Suprapubic skin (tissue), 4 donors: ENCODE measurements at regions not wholly inside any gene's neighbourhood (a gene's known extent, or its start where the extent isn't known, plus 50 kb on each side); places are given as distances from the start of the nearest gene placed in this dataset.

Experiments
- DNase-seq, 2 donors: peaks; one replicate each; pipeline ENCODE4 v3.0.0-alpha.2; 2019; ENCODE audit warnings: low spot score in 2 of 2
- H3K27ac ChIP-seq: fragments of 200-600 bp; sonication (generic); one replicate; pipeline ENCODE4 v1.5.1; 2019
- H3K27me3 ChIP-seq: fragments of 200-600 bp; sonication (generic); one replicate; pipeline ENCODE4 v1.5.1; 2019
- H3K36me3 ChIP-seq: fragments of 200-600 bp; sonication (generic); one replicate; pipeline ENCODE4 v1.5.1; 2019
- H3K4me1 ChIP-seq: fragments of 200-600 bp; sonication (generic); one replicate; pipeline ENCODE4 v1.5.1; 2019
- H3K4me3 ChIP-seq: fragments of 200-600 bp; sonication (generic); one replicate; pipeline ENCODE4 v1.5.1; 2019; ENCODE audit warnings: mild to moderate bottlenecking
- H3K9me3 ChIP-seq: fragments of 200-600 bp; sonication (generic); one replicate; pipeline ENCODE4 v1.5.1; 2019
- EP300 ChIP-seq: sonication (generic); formaldehyde crosslinking; IDR thresholded peaks from one replicate; pipeline ENCODE4 v1.6.1; 2017; ENCODE audit warnings: antibody characterized with exemption
- POLR2A ChIP-seq, 2 donors: fragments of 450-650 bp; IDR thresholded peaks; one replicate each; pipeline ENCODE4 v1.6.1; 2017; ENCODE audit warnings: antibody characterized with exemption in 2 of 2, mild to moderate bottlenecking in 2 of 2, moderate library complexity in 2 of 2
- POLR2AphosphoS5 ChIP-seq, 3 donors: sonication (generic); formaldehyde crosslinking; IDR thresholded peaks; one replicate each; pipeline ENCODE4 v1.6.1; 2017; ENCODE audit warnings: antibody characterized with exemption in 3 of 3
- WGBS: methylation state at CpG from one replicate; pipeline ENCODE4 v1.1.5; 2018; 5-methylcytosine and 5-hydroxymethylcytosine counted together
- TF ChIP-seq, protein P1 (sequence below), 2 donors: fragments of 200-600 bp in 1 of 2; fragments of 450-650 bp in 1 of 2; sonication (generic) in 1 of 2; IDR thresholded peaks; one replicate each; pipeline ENCODE4 v1.5.1; 2016 to 2019; ENCODE audit warnings: antibody characterized with exemption in 2 of 2, mild to moderate bottlenecking in 1 of 2, moderate library complexity in 1 of 2

DNA sequence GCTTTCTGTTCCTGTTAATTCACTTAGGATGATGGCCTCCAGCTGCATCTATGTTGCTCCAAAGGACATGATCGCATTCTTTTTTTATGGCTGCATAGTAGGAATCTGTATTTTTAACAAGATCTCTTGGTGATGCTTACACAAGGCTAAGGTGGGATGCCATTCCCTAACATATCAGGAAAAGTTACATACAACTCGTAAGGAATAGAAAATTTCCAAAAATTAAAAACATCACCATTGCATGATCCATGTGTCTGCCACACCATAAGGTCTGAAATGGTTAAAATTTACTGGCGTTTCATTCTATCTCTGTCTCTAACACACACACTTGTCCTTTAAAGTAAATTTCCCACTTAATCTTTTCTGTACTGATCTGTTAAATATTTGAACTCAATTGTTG, 608.4 kb downstream of the PRELID2 start:
- Histone ChIP-seq H3K4me1 (no peaks in the 10 kb centered on the region), H3K4me3 (no peak overlapping the region), H3K27ac (no peak overlapping the region), H3K9me3 (no peaks in the 10 kb centered on the region), H3K27me3 (no peaks in the 10 kb centered on the region), H3K36me3 (no peaks in the 10 kb centered on the region)
- WGBS: 81% methylated on average over 3 of the region's 3 CpGs
- DNase-seq: no peak
- TF ChIP-seq POLR2A (IDR thresholded peaks at IDR 0.05): no peak
- TF ChIP-seq EP300: no peak
- TF ChIP-seq POLR2AphosphoS5 (IDR thresholded peaks at IDR 0.05): no peak
- TF ChIP-seq, protein P1, sequence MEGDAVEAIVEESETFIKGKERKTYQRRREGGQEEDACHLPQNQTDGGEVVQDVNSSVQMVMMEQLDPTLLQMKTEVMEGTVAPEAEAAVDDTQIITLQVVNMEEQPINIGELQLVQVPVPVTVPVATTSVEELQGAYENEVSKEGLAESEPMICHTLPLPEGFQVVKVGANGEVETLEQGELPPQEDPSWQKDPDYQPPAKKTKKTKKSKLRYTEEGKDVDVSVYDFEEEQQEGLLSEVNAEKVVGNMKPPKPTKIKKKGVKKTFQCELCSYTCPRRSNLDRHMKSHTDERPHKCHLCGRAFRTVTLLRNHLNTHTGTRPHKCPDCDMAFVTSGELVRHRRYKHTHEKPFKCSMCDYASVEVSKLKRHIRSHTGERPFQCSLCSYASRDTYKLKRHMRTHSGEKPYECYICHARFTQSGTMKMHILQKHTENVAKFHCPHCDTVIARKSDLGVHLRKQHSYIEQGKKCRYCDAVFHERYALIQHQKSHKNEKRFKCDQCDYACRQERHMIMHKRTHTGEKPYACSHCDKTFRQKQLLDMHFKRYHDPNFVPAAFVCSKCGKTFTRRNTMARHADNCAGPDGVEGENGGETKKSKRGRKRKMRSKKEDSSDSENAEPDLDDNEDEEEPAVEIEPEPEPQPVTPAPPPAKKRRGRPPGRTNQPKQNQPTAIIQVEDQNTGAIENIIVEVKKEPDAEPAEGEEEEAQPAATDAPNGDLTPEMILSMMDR (IDR thresholded peaks at IDR 0.05): no peak

DNA sequence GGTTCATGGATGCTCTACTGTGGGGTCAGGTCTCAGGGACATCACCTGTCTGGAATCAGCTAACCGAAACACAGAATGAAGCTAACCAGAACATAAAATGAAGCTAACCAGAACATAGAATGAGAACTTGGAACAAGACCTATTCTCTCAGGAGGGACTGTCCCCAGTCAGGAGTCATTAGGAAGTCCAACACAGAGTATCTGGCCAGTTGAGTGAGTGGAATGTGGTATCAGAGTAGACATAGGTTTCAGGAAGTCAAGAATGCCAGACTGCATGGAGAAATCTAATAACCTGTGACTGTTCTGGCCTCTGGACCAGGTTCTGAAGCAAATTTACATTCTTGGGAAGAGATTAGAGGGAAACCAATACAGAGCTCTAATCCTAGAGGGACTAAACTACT, 609.6 kb downstream of the PRELID2 start:
- no peaks in the 10 kb centered on the region for H3K36me3 ChIP-seq
- no peaks in the 10 kb centered on the region for H3K9me3 ChIP-seq
- H3K4me3 ChIP-seq: no peak overlapping the region
- 91% methylated on average over 1 of the region's 1 CpG for WGBS
- no peak for DNase-seq
- no peak overlapping the region for H3K27ac ChIP-seq
- no peak for TF ChIP-seq EP300
- TF ChIP-seq, protein P1 (IDR thresholded peaks at IDR 0.05): no peak
- TF ChIP-seq POLR2AphosphoS5 (IDR thresholded peaks at IDR 0.05): no peak
- no peak for TF ChIP-seq POLR2A (IDR thresholded peaks at IDR 0.05)
- H3K27me3 ChIP-seq: no peaks in the 10 kb centered on the region
- H3K4me1 ChIP-seq: no peaks in the 10 kb centered on the region

DNA sequence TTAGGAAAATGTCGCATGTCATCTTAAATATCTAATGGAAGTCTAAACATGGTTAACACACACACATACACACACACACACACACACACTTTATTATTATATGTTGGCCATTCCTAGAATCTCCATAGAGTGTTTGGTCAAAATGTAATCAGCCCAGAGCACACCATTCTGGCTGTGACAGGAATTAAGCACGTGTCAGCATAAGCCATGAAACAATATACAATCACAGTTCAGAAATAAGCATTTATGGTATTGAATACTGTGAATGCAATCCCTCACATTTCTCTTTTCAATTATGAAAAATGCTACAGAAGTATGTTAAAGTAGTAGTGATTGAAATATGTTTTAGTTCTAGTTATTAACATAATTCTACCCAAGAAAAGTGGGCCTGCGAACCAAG, 611.6 kb downstream of the PRELID2 start:
- TF ChIP-seq, protein P1 (IDR thresholded peaks at IDR 0.05): no peak
- no peak for TF ChIP-seq POLR2A (IDR thresholded peaks at IDR 0.05)
- no peak for TF ChIP-seq EP300
- no peak for TF ChIP-seq POLR2AphosphoS5 (IDR thresholded peaks at IDR 0.05)
- 95% methylated on average over 3 of the region's 3 CpGs for WGBS
- no peak overlapping the region for H3K4me3 ChIP-seq
- no peaks in the 10 kb centered on the region for H3K27me3 ChIP-seq
- no peaks in the 10 kb centered on the region for H3K4me1 ChIP-seq
- H3K9me3 ChIP-seq: no peaks in the 10 kb centered on the region
- DNase-seq: no peak
- H3K27ac ChIP-seq: no peak overlapping the region
- no peaks in the 10 kb centered on the region for H3K36me3 ChIP-seq

DNA sequence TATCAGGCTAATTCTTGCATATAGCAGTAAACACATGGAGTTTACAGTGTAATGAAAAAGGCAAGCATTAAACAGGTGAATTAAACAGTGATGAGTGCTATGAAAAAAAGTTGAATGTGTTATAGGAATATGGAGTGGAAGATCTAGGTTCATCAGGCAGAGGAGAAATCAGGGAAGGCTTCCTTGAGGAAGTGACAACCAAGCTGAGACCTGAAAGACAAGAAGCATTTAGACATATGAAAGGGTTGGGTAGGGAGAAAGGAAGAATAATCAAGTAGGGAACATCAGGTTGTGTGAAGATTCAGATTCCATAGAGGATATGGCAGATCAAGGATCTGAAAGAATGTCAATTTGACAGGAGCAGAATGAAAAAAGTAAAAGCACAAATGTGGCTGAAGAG, 612.5 kb downstream of the PRELID2 start:
- Histone ChIP-seq H3K36me3 (no peaks in the 10 kb centered on the region), H3K27ac (no peak overlapping the region), H3K4me3 (no peak overlapping the region), H3K27me3 (no peaks in the 10 kb centered on the region), H3K9me3 (no peaks in the 10 kb centered on the region), H3K4me1 (no peaks in the 10 kb centered on the region)
- DNase-seq: no peak
- no peak for TF ChIP-seq POLR2AphosphoS5 (IDR thresholded peaks at IDR 0.05)
- TF ChIP-seq EP300: no peak
- TF ChIP-seq POLR2A (IDR thresholded peaks at IDR 0.05): no peak
- TF ChIP-seq, protein P1 (IDR thresholded peaks at IDR 0.05): no peak

DNA sequence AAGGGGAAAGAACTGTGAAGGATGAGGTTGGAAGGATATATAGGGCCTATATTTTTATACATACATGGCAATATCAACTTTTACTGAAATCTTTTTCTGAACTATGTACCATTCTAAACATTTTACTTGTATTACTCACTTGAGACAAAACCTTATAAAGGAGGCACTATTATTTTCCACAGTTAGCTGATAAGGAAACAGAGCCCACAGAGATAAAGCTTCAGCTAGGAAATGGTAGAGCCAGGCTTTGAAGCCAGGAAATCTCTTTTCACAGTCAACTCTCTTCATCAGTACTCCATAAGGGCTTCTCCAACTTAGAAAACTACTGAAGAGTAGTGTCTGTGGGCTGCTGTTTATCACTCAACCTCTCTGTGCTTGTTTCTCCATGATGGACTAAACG, 613.7 kb downstream of the PRELID2 start:
- Histone ChIP-seq H3K27ac (no peak overlapping the region), H3K36me3 (no peaks in the 10 kb centered on the region), H3K9me3 (no peaks in the 10 kb centered on the region), H3K4me1 (no peaks in the 10 kb centered on the region), H3K4me3 (no peak overlapping the region), H3K27me3 (no peaks in the 10 kb centered on the region)
- WGBS: 96% methylated on average over 1 of the region's 1 CpG
- DNase-seq: no peak
- TF ChIP-seq POLR2AphosphoS5 (IDR thresholded peaks at IDR 0.05) (no peak), EP300 (no peak), POLR2A (IDR thresholded peaks at IDR 0.05) (no peak)
- TF ChIP-seq, protein P1 (IDR thresholded peaks at IDR 0.05): no peak
